ENCODE measurements at regions not wholly inside any gene's neighbourhood (a gene's known extent, or its start where the extent isn't known, plus 50 kb on each side); places are given as distances from the start of the nearest gene placed in this dataset.

DNA sequence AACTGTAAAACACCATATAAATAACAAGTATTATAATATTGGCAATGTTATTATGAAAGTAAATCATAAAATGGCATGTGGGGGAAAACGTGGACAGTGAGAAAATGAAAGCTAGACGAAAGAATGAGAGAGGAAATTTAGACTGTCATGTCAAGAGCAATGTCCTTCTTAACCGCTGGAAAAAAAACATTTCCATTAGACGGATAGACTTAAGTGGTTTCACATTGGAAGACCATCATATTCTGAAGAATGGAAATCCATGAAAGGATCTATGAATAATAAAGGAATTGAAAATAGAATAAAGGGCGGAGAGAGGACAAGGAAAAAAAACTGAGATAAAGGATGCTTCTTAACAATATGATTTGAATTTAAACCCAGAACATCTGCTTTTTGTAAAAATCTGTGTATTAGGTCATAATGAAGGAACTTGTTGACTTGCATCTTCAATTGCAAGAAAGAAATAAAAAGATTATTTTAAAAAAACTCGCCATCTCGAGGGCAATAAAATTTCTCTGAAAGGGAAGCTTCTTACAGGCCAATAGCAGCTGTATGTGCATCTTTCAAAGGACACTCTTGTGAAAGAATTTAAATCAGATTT, 90.6 kb downstream of the SPRY2 start:
- CTCF ChIA-PET, result interaction anchor here (1.0 to 2.0 kb wide), 2 partner anchors 11 to 13 kb away, joined by 3 to 6 read pairs; no protein-coding TSS in a partner anchor
- POLR2A ChIA-PET, result no interaction called here

DNA sequence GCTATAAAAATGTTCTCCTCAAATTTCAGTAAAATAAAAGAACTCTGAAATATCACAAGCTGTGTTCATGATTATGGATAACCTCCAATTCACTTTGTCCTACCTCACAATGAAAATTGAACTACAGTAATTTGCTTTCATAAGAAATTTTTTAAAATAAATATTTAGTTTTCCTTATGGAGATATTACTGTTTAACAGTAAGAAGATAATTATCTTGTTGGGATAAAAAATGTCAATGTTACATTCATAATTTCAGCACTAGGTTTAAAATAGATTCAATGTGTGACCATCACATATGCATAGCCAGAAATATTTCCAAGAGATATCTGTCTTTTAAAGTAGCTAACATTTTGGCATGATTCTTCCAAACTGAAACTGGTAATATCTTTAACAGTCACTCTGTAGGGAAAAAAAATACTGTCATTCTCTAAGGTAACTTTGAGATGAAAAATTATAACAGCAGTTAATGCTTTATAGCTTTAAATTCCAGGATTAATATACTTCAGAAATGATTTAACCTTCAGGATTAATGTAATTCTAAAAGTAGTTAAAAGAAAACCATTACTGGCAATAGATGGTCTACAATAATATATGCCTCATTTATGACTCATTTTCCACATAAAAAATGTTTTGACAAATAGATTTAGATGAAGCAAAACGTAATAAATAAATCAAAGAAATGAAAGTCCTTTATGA, 91.3 kb downstream of the SPRY2 start:
- ChIA-PET POLR2A (no interaction called here), CTCF (interaction anchor here (1.0 to 2.0 kb wide), 2 partner anchors 12 kb away, joined by 3 to 6 read pairs; no protein-coding TSS in a partner anchor)

More for the DNA sequence above, 90.6 kb downstream of the SPRY2 start:
- no peak for DNase-seq (ENCODE audit: extremely low spot score)
- TF ChIP-seq, protein P1, sequence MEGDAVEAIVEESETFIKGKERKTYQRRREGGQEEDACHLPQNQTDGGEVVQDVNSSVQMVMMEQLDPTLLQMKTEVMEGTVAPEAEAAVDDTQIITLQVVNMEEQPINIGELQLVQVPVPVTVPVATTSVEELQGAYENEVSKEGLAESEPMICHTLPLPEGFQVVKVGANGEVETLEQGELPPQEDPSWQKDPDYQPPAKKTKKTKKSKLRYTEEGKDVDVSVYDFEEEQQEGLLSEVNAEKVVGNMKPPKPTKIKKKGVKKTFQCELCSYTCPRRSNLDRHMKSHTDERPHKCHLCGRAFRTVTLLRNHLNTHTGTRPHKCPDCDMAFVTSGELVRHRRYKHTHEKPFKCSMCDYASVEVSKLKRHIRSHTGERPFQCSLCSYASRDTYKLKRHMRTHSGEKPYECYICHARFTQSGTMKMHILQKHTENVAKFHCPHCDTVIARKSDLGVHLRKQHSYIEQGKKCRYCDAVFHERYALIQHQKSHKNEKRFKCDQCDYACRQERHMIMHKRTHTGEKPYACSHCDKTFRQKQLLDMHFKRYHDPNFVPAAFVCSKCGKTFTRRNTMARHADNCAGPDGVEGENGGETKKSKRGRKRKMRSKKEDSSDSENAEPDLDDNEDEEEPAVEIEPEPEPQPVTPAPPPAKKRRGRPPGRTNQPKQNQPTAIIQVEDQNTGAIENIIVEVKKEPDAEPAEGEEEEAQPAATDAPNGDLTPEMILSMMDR (IDR thresholded peaks at IDR 0.05; ENCODE audit: control extremely low read depth, extremely low read depth, low read depth, missing control alignments), result no peak

DNA sequence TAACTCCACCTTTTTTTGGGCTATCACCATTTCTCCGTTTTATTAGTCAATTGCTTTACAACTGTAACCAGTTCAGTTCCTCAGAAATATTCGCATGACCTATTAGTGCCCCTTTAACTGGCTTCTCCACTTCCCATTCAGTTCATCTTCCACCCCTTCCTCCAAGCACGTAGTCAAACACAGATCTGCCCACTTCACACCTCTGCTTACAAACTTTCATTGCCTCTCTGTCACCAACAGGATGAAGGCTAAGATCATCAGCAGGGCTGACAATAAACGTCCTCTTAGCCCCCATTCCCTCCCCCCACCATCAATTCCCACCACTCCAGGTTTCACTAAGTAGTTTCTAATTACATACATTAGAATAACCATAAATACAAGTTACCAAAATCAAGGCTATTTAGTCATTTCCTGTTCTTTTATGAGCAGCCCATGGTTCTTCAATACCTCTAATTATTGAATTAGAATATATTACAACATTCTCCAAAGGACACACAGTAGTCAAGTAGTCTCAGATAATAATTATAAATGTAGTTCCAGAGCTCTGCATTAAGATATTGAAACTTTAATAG, 95.7 kb downstream of the SPRY2 start:
- TF ChIP-seq, protein P1 (IDR thresholded peaks at IDR 0.05; ENCODE audit: control extremely low read depth, extremely low read depth, low read depth, missing control alignments), result no peak
- DNase-seq (ENCODE audit: extremely low spot score), result no peak
- ChIA-PET CTCF (no interaction called here), POLR2A (no interaction called here)

More for the DNA sequence above, 91.3 kb downstream of the SPRY2 start:
- no peak for DNase-seq (ENCODE audit: extremely low spot score)
- TF ChIP-seq, protein P1 (IDR thresholded peaks at IDR 0.05; ENCODE audit: control extremely low read depth, extremely low read depth, low read depth, missing control alignments), result no peak

DNA sequence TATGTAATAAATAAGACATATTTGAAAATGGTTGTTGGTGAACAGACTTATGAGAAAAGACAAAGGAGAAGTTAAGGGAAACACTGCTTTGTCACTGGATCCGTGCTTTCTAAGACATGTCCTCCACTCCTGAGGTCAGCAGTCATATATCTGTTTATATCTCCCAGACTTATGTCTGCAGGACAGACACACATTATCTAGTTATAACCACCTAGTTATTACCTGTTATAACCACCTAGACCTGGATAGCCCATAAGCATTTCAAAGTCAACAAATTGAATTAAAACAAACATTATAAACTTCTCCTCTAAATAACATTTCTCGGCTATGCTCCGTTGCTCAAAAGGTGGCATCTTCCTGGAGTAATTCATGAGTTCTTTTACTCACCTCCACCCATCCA, 96.4 kb downstream of the SPRY2 start:
- TF ChIP-seq, protein P1 (IDR thresholded peaks at IDR 0.05; ENCODE audit: control extremely low read depth, extremely low read depth, low read depth, missing control alignments), result no peak
- DNase-seq (ENCODE audit: extremely low spot score), result no peak
- CTCF ChIA-PET, result no interaction called here
- POLR2A ChIA-PET, result no interaction called here

DNA sequence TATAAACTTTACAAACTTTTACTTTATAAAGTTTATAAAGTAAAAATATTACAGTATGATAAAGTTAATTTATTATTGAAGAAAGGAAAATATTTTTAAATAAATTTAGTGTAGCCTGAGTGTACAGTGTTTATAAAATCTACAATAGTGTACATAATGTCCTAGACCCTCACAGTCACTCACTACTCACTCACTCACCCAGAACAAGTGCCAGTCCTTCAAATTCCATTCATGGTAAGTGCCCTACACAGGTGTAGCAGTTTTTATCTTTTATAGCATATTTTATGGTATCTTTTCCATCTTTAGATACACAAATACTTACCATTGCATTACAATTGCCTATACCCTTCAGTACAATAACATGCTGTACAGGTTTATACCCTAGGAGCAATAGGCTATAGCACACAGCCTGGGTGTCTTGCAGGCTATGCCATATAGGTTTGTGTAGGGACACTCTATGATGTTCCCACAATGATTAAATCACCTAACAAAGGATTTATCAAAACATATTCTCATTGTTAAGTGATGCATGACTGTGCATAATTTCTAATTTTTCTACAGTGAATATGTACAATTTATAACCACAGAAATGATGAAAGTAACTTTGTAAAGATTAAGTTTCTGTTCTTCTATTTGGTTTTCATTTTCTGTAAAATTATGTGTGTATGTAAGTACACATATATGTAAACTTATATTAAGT, 98.0 kb downstream of the SPRY2 start:
- TF ChIP-seq, protein P1 (IDR thresholded peaks at IDR 0.05; ENCODE audit: control extremely low read depth, extremely low read depth, low read depth, missing control alignments), result no peak
- DNase-seq (ENCODE audit: extremely low spot score), result no peak
- POLR2A ChIA-PET, result no interaction called here
- CTCF ChIA-PET, result no interaction called here

DNA sequence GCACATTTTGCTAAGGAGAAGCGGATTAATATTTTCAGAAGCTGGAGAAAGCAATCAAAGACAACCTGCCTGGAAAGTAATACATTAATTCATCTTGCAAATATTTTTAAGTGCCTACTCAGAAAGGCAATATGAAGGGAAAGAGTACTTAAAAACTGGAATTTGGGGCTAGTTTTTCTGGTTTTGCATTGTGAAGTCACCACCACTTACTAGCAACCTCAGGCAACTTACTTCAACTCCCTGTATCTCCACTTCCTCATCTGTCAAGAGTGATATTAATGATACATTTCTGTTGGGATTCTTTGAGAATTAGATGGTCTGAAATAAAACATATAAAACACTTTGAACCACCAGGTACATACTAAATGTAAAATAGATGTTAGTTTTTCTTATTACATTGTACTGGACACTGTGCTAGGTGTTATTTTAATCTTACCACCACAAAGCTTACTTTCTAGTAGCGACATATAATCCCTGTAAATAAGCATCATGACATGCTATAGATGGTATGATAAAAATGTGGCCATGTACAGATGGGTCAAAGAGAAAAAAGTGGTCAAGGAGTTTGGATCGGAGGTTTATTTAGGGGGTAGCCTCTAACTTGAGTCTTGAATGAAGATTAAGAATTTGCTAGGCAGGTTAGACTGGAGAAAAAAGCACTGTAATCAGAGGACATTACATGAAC, 101.2 kb downstream of the SPRY2 start:
- DNase-seq (ENCODE audit: extremely low spot score), result no peak
- CTCF ChIA-PET, result no interaction called here
- TF ChIP-seq, protein P1 (IDR thresholded peaks at IDR 0.05; ENCODE audit: control extremely low read depth, extremely low read depth, low read depth, missing control alignments), result no peak
- POLR2A ChIA-PET, result no interaction called here
